NCI-H82 treated with DMSO at 0.1 percent for 48 hours (cell line): ENCODE measurements at regions not wholly inside any gene's neighbourhood (a gene's known extent, or its start where the extent isn't known, plus 50 kb on each side); places are given as distances from the start of the nearest gene placed in this dataset.

Experiments used
- DNase-seq: peaks from one replicate; lab custom pipeline; 2025; ENCODE audit not compliant: unreplicated experiment; lab: John Stamatoyannopoulos, UW

DNA sequence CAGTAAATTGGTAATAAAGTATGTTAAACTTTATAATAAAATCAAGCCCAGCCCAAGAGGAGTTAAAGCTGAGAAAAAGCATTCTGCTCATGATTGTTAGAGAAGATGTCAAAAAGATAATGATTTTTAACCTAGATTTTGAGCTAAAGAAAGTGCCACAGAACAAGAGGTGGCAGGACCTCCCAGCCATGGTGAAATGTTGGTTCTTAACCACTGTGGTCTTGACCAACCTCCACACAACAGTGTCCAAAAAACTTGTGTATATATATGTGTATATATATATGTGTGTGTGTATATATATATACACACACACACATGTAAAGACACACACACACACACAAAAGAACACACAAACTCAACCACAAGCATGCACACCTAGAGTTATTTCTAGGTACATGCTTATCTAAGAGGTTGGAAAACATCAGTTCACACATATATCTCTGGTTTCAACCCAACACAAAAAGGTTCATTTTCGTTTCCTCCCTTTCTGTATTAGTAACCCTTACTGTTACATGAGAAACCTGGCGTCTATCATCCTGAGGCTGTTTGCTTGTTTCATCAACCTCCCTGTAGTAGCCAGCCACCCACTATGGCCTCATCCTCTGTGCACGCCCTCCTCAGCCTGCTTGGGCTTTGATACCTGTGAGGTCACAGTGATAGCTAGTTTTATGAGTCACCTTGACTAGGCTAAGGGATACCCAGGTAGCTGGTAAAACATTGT is 631.8 kb upstream of the ID2 start:
- DNase-seq, result no peak

DNA sequence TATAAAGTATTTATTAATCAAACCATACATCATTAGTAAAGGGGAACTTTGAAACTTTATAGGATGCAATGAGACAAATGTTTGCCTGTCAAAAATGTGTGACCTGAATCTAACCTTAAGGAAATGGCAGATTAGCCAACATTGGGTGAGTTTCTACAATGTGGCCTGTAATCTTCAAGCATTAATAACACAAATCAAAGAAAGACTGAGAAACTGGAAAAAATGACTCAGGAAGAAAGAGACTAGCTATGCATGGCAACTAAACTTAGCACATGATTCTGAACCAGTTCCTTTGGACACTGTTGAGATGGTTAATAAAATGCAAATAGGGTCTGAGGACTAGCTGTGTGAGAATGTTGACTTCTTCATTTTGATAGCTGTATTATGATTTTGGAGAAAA is 628.6 kb upstream of the ID2 start:
- DNase-seq, result no peak

DNA sequence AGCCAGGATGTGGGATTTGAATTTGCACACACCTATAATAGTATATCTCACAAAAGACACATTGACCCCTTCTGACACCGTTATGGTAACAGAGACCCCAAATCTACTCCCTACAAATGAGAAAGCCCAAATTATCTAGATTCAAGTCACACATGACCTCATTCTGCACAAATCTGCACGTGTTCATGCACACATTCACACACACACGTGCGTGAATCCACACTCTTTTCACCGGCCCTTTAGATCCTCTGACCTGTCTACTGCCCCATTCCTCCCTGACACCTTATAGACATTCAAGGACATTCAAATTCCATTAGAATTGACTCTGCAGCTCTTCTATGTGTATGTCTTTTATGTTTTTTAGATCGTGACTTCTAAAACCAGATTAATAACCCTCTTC is 627.8 kb upstream of the ID2 start:
- no peak for DNase-seq

GRCh38 chr2:8058652-8059051 is 623.2 kb upstream of the ID2 start:
- no peak for DNase-seq

- DNase-seq, result no peak
Measured at GRCh38 chr2:8059255-8059654, 622.6 kb upstream of the ID2 start.

- DNase-seq, result no peak
Measured at GRCh38 chr2:8059794-8060193, 622.1 kb upstream of the ID2 start.

- no peak for DNase-seq
Measured at GRCh38 chr2:8061219-8061618, 620.6 kb upstream of the ID2 start.

DNA sequence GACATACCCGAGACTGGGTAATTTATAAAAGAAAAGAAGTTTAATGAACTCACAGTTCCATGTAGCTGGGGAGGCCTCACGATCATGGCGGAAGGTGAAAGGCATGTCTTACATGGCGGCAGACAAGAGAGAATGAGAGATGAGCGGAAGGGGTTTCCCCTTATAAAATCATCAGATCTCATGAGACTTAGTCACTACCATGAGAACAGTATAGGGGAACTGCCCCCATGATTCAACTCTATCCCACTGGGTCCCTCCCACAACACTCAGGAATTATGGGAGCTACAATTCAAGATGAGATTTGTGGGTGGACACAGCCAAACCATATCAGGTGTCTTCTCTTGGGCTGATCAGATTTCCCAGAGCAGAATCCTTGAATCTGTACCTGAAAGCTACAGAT is 617.3 kb upstream of the ID2 start:
- no peak for DNase-seq

- no peak for DNase-seq
Measured at GRCh38 chr2:8065191-8065590, 616.7 kb upstream of the ID2 start.

- DNase-seq, result no peak
Measured at GRCh38 chr2:8067784-8068336, 614.0 kb upstream of the ID2 start.

GRCh38 chr2:8072907-8073306 is 608.9 kb upstream of the ID2 start:
- no peak for DNase-seq

- no peak for DNase-seq
Measured at GRCh38 chr2:8073916-8074315, 607.9 kb upstream of the ID2 start.

DNA sequence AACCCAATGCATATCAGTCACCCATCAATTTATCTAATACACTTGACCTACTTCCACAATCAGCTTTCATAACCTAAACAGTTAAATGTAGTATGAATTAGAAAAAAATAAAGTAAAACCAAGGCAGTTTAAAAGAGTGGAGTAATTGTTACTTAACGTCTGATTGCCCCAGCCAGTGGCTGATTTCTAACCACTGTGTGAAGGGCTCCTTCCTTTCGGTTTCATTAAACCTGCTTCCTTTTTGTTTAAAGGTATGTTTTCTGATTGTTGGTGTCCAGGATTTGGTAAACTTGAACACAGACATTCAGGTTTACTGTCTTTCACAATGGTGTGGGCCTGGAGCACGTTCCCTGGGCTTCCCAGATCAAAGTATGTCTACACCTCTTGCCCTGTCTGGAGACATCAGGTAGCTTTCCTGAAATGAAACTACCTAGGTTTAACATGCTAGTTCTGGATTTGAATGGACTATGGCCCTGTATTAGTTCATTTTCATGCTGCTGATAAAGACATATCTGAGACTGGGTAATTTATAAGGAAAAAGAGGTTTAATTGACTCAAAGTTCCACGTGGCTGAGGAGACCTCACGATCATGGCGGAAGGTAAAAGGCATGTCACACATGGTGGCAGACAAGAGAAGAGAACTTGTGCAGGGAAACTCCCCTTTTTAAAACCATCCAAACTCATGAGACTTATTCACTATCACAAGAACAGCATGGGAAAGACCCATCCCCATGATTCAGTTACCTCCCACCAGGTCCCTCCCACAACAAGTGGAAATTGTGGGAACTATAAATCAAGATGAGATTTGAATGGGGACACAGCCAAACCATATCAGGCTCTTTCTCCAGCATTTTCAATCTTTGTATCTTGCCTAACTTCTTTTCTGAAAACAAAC is 605.2 kb upstream of the ID2 start:
- DNase-seq, result no peak

- no peak for DNase-seq
Measured at GRCh38 chr2:8078705-8079104, 603.2 kb upstream of the ID2 start.

DNA sequence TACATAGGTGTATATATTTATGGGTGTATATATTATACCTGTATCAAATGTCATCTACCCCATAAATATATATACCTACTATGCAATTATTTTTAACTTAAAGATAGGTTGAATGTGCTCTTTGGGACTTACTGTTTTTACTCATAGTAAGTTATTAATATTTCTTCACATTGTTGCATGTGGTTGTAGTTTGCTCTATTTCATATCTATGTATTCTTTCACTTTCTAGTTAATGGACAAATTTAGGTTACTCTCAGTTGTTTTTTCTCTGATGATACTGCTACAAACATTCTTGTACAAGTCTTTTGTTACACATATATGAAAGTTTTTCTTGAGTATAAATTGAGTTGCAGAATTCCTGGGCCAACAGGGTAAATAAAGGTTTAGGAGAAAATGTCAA is 601.8 kb upstream of the ID2 start:
- DNase-seq, result no peak

DNA sequence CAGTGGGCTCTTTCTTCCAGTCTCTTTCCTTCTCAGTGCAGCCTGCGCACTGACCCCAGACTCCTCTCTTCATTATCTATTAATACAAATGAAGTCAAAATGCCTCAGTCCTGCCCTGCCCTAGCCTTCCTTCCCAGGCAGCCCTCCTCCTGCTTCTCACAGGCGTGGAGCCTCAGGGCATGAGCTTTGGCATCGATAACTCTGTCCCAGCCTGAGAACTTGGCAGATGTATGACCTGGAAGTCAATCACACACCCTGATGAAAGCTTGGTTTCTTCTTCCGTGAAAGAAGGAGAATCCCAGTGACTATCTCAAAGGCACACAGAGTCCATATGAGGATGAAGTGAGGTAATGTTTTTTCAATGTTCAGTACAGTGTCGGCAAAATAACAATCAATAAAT is 600.7 kb upstream of the ID2 start:
- no peak for DNase-seq

GRCh38 chr2:8082840-8083239 is 599.0 kb upstream of the ID2 start:
- no peak for DNase-seq

DNA sequence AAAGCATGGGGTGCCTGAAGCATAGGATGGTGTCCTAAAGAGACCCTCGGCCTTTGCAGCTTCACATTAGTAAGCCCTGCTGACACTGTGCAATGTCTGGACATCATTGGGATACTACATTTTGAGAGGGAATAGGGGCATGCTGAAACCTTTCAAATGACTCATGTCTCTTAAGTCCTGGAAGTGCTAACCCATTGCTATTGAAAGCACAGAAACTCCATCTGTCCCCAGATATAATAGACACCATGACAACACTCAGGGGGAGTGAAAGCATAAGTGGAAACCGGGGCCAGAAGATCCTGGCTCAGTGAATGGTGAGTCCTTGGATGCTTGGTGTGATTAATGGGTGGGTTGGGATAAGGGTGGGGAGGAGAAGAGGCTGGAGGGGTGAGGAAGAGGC is 595.5 kb upstream of the ID2 start:
- DNase-seq, result no peak

GRCh38 chr2:8086796-8087479 is 594.9 kb upstream of the ID2 start:
- DNase-seq, result no peak

DNA sequence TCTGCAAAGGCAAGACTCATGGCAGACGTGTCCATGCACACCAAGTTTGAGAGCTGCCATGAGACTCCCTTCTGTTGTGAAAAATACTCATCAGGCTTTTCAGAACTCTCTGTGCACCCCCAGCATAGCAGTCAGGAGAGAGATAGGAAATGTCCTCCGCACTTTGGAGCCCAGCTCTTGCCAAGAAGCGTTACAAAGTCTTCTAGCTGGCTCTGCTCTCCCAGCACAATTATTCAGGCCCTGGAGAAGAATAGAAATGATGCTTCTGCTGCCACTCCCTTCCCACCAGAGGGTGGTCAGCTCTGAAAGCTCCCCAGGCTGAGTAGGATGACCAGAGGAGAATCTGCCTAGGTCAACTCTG is 594.4 kb upstream of the ID2 start:
- no peak for DNase-seq

- DNase-seq, result no peak
Measured at GRCh38 chr2:8088810-8089209, 593.0 kb upstream of the ID2 start.

DNA sequence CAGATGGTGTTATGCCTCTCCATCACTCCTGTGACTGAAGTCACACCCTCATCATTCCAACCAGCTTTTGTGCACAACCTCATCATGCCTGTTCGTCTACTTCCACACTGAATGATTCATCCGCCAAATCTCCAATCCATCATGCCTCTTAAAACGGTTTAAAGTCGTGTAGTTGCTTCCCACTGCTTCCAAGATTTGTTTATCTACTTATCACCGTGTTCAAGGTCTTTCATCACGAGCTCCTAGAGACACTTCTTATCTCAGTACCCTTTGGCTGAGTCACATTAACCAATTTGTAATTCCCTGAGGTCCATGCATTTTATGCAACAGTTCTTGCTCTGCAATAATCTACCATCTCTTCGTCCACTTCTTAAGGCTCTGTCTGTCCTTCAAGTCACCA is 592.3 kb upstream of the ID2 start:
- no peak for DNase-seq
